ENCODE measurements at regions not wholly inside any gene's neighbourhood (a gene's known extent, or its start where the extent isn't known, plus 50 kb on each side); places are given as distances from the start of the nearest gene placed in this dataset.

DNA sequence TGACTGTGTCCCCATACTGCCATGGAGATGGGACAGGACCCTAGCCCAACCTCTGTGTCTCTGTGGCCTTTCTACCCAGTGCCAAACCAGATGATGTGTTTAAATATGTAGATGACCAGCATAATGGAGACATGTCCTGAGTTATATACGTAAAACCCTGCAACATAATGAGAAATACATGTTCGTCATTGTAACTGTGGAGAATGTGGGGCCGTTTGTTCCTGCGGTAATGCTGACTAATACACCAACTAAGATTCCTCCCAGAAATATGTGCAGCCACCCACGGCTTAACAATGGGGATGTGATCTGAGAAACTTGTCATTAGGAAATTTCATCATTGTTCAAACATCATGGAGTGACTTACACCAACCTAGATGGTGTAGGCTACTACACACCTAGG lies 71.7 kb upstream of the SIM2 start:
- Histone ChIP-seq H3K27ac (no peak overlapping the region), H3K9me3 (no peaks in the 10 kb centered on the region), H3K27me3 (replicated peaks; ENCODE audit: insufficient read depth) (no peaks in the 10 kb centered on the region), H3K4me3 (no peak overlapping the region), H3K4me1 (replicated peaks) (no peaks in the 10 kb centered on the region), H3K36me3 (no peaks in the 10 kb centered on the region)
- intact Hi-C loops (cut with DNase I) = no loop called here
- 94% methylated on average over 5 of the region's 5 CpGs for WGBS
- TF ChIP-seq POLR2A (IDR thresholded peaks at IDR 0.05) (no peak), CTCF (IDR thresholded peaks at IDR 0.05) (no peak), POLR2AphosphoS5 (IDR thresholded peaks at IDR 0.05) (no peak)
- DNase-seq (ENCODE audit: low spot score) = no peak

GRCh38 chr21:36628106-36628505 lies 70.8 kb upstream of the SIM2 start:
- WGBS = 66% methylated on average over 9 of the region's 9 CpGs
- Histone ChIP-seq H3K4me3 (no peak overlapping the region), H3K27me3 (replicated peaks; ENCODE audit: insufficient read depth) (no peaks in the 10 kb centered on the region), H3K36me3 (no peaks in the 10 kb centered on the region), H3K9me3 (no peaks in the 10 kb centered on the region), H3K27ac (no peak overlapping the region), H3K4me1 (replicated peaks) (no peaks in the 10 kb centered on the region)
- DNase-seq (ENCODE audit: low spot score) = no peak
- TF ChIP-seq CTCF (IDR thresholded peaks at IDR 0.05) (no peak), POLR2A (IDR thresholded peaks at IDR 0.05) (no peak), POLR2AphosphoS5 (IDR thresholded peaks at IDR 0.05) (no peak)
- intact Hi-C loops (cut with DNase I) = no loop called here

- WGBS = 57% methylated on average over 13 of the region's 13 CpGs
- no peaks in the 10 kb centered on the region for H3K9me3 ChIP-seq
- H3K4me3 ChIP-seq = no peak overlapping the region
- H3K36me3 ChIP-seq = no peaks in the 10 kb centered on the region
- no peaks in the 10 kb centered on the region for H3K27me3 ChIP-seq (replicated peaks; ENCODE audit: insufficient read depth)
- no peaks in the 10 kb centered on the region for H3K4me1 ChIP-seq (replicated peaks)
- DNase-seq (ENCODE audit: low spot score) = no peak
- H3K27ac ChIP-seq = no peak overlapping the region
- intact Hi-C loops (cut with DNase I) = no loop called here
- TF ChIP-seq POLR2AphosphoS5 (IDR thresholded peaks at IDR 0.05) = no peak
- TF ChIP-seq CTCF (IDR thresholded peaks at IDR 0.05) = no peak
Measured at GRCh38 chr21:36628761-36629460, 70.0 kb upstream of the SIM2 start.

- Histone ChIP-seq H3K27ac (no peak overlapping the region), H3K27me3 (replicated peaks; ENCODE audit: insufficient read depth) (no peaks in the 10 kb centered on the region), H3K4me3 (no peak overlapping the region), H3K4me1 (replicated peaks) (no peaks in the 10 kb centered on the region), H3K36me3 (no peaks in the 10 kb centered on the region), H3K9me3 (no peaks in the 10 kb centered on the region)
- WGBS = 52% methylated on average over 19 of the region's 19 CpGs
- DNase-seq (ENCODE audit: low spot score) = peak; percentile 33
- TF ChIP-seq CTCF (IDR thresholded peaks at IDR 0.05) (peak in 3 of 4 experiments; percentile 55 to 63 (median 57)), POLR2AphosphoS5 (IDR thresholded peaks at IDR 0.05) (no peak), POLR2A (IDR thresholded peaks at IDR 0.05) (no peak)
- intact Hi-C loops (cut with DNase I) = no loop called here
Measured at GRCh38 chr21:36630485-36631206, 68.3 kb upstream of the SIM2 start.

GRCh38 chr21:36636016-36636415 lies 62.9 kb upstream of the SIM2 start:
- TF ChIP-seq CTCF (IDR thresholded peaks at IDR 0.05) = no peak
- Histone ChIP-seq H3K27me3 (replicated peaks; ENCODE audit: insufficient read depth) (no peaks in the 10 kb centered on the region), H3K27ac (no peak overlapping the region), H3K9me3 (no peaks in the 10 kb centered on the region), H3K4me1 (replicated peaks) (no peaks in the 10 kb centered on the region), H3K36me3 (no peaks in the 10 kb centered on the region), H3K4me3 (no peak overlapping the region)
- WGBS = 66% methylated on average over 1 of the region's 1 CpG
- intact Hi-C loops (cut with DNase I) = no loop called here
- no peak for DNase-seq (ENCODE audit: low spot score)

Measured in prostate gland (tissue), 2 donors.